SK-N-SH treated with all-trans-retinoic acid at 6 μM for 48 hours (cell line): ENCODE measurements at regions not wholly inside any gene's neighbourhood (a gene's known extent, or its start where the extent isn't known, plus 50 kb on each side); places are given as distances from the start of the nearest gene placed in this dataset.

Experiments used
- ATAC-seq: fragments of 200-7000 bp; cut with Tn5 transposase; 3 replicates; pipeline ENCODE4 v1.9.1; 2020; ENCODE audit warnings: mild to moderate bottlenecking, moderate library complexity
- ARNTL ChIP-seq: fragments of 450-650 bp; formaldehyde crosslinking; IDR thresholded peaks from 2 replicates; pipeline ENCODE4 v1.5.0; 2020; ENCODE audit warnings: low read depth, mild to moderate bottlenecking, moderate library complexity, borderline replicate concordance
- BACH2 ChIP-seq: fragments of 250-450 bp; sonication (Bioruptor Pico); IDR thresholded peaks from 2 replicates; pipeline ENCODE4 v1.9.0; 2021; ENCODE audit warnings: mild to moderate bottlenecking, borderline replicate concordance
- CSDC2 ChIP-seq: fragments of 250-450 bp; sonication (Bioruptor Pico); IDR thresholded peaks from 2 replicates; pipeline ENCODE4 v1.5.0; 2020; ENCODE audit warnings: mild to moderate bottlenecking, moderate library complexity
- ISL1 ChIP-seq: fragments of 250-450 bp; sonication (Bioruptor Pico); IDR thresholded peaks from 2 replicates; pipeline ENCODE4 v2.1.2; 2022; ENCODE audit warnings: mild to moderate bottlenecking, moderate library complexity
- PPARA ChIP-seq: fragments of 250-450 bp; sonication (Bioruptor Pico); IDR thresholded peaks from 2 replicates; pipeline ENCODE4 v1.5.0; 2020; ENCODE audit warnings: mild to moderate bottlenecking, borderline replicate concordance
- RARB ChIP-seq: fragments of 250-450 bp; sonication (Bioruptor Pico); IDR thresholded peaks from 2 replicates; pipeline ENCODE4 v1.8.0; 2021; ENCODE audit warnings: mild to moderate bottlenecking, moderate library complexity
- TOX ChIP-seq: fragments of 250-450 bp; sonication (Bioruptor Pico); IDR thresholded peaks from 2 replicates; pipeline ENCODE4 v1.8.0; 2021; ENCODE audit warnings: mild to moderate bottlenecking, moderate library complexity, borderline replicate concordance
- ZC3H10 ChIP-seq: fragments of 250-450 bp; sonication (Bioruptor Pico); IDR thresholded peaks from 2 replicates; pipeline ENCODE4 v1.5.1; 2021; ENCODE audit warnings: mild to moderate bottlenecking, moderate library complexity
- ZFP30 ChIP-seq: fragments of 450-650 bp; formaldehyde crosslinking; IDR thresholded peaks from 2 replicates; pipeline ENCODE4 v1.5.0; 2022; ENCODE audit warnings: mild to moderate bottlenecking, moderate library complexity
- ZNF565 ChIP-seq: fragments of 450-650 bp; formaldehyde crosslinking; conservative IDR thresholded peaks from 2 replicates; pipeline ENCODE4 v1.5.0; 2020; ENCODE audit warnings: low read depth, mild to moderate bottlenecking, moderate library complexity
- ZNF8 ChIP-seq: fragments of 450-650 bp; formaldehyde crosslinking; IDR thresholded peaks from 2 replicates; pipeline ENCODE4 v1.5.0; 2020; ENCODE audit warnings: mild to moderate bottlenecking, moderate library complexity
- TF ChIP-seq, protein P1 (sequence below): fragments of 250-450 bp; sonication (Bioruptor Pico); IDR thresholded peaks from 2 replicates; pipeline ENCODE4 v1.8.0; 2020; ENCODE audit warnings: mild to moderate bottlenecking, moderate library complexity, borderline replicate concordance
- TF ChIP-seq, protein P2 (sequence below): fragments of 250-450 bp; sonication (Bioruptor Pico); IDR thresholded peaks from 2 replicates; pipeline ENCODE4 v1.8.0; 2021; ENCODE audit warnings: low read depth, mild to moderate bottlenecking, moderate library complexity, borderline replicate concordance
- TF ChIP-seq, protein P3 (sequence below): fragments of 250-450 bp; sonication (Bioruptor Pico); IDR thresholded peaks from 2 replicates; pipeline ENCODE4 v1.5.1; 2021; ENCODE audit warnings: mild to moderate bottlenecking, moderate library complexity
- TF ChIP-seq, protein P4 (sequence below): fragments of 250-450 bp; sonication (Bioruptor Pico); IDR thresholded peaks from 2 replicates; pipeline ENCODE4 v1.5.0; 2020; ENCODE audit warnings: mild to moderate bottlenecking, moderate library complexity
- TF ChIP-seq, protein P5 (sequence below): fragments of 250-450 bp; sonication (Bioruptor Pico); IDR thresholded peaks from 2 replicates; pipeline ENCODE4 v1.5.1; 2020; ENCODE audit warnings: low read depth, mild to moderate bottlenecking, moderate library complexity

DNA sequence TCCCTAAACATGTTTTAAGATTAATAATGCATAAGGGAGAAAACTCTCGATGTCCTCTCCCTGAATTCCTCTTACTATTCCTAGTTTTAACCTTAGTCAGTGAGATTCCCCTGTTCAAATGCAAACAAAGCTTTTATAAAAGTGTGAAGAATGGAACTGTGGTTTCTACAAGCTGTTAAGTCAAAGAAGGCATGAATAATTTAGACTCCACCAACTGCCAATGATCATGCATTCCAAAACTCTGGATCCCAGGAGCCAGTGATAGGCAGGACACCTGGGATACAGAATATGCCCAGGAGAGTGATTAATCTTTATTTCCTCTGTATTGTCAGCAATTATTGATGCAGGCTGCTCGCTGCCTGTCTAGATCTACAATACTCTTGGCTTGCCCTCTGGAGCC, 190.3 kb upstream of the ATF7IP start:
- ATAC-seq = no peak
- TF ChIP-seq ZC3H10 (CRISPR knock-in tag) (no peak), RARB (CRISPR knock-in tag) (no peak), BACH2 (CRISPR knock-in tag) (no peak), ZNF8 (CRISPR knock-in tag) (no peak), TOX (CRISPR knock-in tag) (no peak), ZFP30 (CRISPR knock-in tag) (no peak), ARNTL (no peak), ZNF565 (CRISPR knock-in tag) (no peak), ISL1 (CRISPR knock-in tag) (no peak), CSDC2 (CRISPR knock-in tag) (no peak)
- TF ChIP-seq, protein P1, sequence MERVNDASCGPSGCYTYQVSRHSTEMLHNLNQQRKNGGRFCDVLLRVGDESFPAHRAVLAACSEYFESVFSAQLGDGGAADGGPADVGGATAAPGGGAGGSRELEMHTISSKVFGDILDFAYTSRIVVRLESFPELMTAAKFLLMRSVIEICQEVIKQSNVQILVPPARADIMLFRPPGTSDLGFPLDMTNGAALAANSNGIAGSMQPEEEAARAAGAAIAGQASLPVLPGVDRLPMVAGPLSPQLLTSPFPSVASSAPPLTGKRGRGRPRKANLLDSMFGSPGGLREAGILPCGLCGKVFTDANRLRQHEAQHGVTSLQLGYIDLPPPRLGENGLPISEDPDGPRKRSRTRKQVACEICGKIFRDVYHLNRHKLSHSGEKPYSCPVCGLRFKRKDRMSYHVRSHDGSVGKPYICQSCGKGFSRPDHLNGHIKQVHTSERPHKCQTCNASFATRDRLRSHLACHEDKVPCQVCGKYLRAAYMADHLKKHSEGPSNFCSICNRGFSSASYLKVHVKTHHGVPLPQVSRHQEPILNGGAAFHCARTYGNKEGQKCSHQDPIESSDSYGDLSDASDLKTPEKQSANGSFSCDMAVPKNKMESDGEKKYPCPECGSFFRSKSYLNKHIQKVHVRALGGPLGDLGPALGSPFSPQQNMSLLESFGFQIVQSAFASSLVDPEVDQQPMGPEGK (CRISPR knock-in tag) = no peak
- TF ChIP-seq, protein P2, sequence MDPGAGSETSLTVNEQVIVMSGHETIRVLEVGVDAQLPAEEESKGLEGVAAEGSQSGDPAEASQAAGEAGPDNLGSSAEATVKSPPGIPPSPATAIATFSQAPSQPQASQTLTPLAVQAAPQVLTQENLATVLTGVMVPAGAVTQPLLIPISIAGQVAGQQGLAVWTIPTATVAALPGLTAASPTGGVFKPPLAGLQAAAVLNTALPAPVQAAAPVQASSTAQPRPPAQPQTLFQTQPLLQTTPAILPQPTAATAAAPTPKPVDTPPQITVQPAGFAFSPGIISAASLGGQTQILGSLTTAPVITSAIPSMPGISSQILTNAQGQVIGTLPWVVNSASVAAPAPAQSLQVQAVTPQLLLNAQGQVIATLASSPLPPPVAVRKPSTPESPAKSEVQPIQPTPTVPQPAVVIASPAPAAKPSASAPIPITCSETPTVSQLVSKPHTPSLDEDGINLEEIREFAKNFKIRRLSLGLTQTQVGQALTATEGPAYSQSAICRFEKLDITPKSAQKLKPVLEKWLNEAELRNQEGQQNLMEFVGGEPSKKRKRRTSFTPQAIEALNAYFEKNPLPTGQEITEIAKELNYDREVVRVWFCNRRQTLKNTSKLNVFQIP (CRISPR knock-in tag) = no peak
- TF ChIP-seq, protein P3, sequence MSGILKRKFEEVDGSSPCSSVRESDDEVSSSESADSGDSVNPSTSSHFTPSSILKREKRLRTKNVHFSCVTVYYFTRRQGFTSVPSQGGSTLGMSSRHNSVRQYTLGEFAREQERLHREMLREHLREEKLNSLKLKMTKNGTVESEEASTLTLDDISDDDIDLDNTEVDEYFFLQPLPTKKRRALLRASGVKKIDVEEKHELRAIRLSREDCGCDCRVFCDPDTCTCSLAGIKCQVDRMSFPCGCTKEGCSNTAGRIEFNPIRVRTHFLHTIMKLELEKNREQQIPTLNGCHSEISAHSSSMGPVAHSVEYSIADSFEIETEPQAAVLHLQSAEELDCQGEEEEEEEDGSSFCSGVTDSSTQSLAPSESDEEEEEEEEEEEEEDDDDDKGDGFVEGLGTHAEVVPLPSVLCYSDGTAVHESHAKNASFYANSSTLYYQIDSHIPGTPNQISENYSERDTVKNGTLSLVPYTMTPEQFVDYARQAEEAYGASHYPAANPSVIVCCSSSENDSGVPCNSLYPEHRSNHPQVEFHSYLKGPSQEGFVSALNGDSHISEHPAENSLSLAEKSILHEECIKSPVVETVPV (CRISPR knock-in tag) = no peak
- TF ChIP-seq, protein P4, sequence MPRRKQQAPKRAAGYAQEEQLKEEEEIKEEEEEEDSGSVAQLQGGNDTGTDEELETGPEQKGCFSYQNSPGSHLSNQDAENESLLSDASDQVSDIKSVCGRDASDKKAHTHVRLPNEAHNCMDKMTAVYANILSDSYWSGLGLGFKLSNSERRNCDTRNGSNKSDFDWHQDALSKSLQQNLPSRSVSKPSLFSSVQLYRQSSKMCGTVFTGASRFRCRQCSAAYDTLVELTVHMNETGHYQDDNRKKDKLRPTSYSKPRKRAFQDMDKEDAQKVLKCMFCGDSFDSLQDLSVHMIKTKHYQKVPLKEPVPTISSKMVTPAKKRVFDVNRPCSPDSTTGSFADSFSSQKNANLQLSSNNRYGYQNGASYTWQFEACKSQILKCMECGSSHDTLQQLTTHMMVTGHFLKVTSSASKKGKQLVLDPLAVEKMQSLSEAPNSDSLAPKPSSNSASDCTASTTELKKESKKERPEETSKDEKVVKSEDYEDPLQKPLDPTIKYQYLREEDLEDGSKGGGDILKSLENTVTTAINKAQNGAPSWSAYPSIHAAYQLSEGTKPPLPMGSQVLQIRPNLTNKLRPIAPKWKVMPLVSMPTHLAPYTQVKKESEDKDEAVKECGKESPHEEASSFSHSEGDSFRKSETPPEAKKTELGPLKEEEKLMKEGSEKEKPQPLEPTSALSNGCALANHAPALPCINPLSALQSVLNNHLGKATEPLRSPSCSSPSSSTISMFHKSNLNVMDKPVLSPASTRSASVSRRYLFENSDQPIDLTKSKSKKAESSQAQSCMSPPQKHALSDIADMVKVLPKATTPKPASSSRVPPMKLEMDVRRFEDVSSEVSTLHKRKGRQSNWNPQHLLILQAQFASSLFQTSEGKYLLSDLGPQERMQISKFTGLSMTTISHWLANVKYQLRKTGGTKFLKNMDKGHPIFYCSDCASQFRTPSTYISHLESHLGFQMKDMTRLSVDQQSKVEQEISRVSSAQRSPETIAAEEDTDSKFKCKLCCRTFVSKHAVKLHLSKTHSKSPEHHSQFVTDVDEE (CRISPR knock-in tag) = no peak
- TF ChIP-seq, protein P5, sequence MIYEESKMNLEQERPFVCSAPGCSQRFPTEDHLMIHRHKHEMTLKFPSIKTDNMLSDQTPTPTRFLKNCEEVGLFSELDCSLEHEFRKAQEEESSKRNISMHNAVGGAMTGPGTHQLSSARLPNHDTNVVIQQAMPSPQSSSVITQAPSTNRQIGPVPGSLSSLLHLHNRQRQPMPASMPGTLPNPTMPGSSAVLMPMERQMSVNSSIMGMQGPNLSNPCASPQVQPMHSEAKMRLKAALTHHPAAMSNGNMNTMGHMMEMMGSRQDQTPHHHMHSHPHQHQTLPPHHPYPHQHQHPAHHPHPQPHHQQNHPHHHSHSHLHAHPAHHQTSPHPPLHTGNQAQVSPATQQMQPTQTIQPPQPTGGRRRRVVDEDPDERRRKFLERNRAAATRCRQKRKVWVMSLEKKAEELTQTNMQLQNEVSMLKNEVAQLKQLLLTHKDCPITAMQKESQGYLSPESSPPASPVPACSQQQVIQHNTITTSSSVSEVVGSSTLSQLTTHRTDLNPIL (CRISPR knock-in tag) = no peak

DNA sequence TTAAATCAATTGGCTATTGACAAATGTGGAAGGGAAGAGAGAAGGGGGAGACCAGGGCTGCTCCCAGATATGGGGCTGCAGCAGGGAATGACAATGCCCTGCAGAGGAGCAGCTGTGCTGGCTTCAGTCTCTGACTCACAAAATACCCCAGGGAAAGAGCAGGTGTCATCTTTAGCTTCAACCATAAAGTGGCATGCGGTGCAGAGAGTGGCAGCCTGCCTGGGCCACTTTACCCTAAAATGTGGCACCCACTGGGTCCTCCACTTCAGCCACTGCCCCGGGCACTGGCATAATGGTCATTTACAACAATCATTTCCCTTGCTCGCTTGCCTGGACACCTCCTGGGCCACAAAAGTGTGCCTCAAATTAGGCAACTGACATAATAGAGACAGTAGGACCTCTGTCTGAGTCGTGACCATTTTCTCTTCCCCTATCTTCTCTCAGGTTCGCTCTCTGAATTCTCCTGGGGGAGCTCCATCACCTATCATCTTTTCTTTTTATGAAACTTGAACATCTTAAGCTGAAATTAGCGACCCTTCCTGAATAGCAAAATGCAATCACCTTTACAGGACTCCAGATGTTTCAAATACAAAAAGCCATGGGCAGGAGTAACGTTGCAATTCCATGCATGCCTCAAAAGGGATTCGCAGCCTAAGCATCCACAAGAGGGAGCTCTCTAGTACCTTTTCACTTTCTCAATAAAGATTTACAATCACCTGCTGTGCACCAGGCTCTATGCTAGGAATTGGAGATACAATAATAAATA, 179.9 kb upstream of the ATF7IP start:
- peak; percentile 85 for ATAC-seq
- no peak for TF ChIP-seq PPARA (CRISPR knock-in tag)
- TF ChIP-seq, protein P3 (CRISPR knock-in tag) = no peak
- TF ChIP-seq, all 23 proteins: peak for 0

DNA sequence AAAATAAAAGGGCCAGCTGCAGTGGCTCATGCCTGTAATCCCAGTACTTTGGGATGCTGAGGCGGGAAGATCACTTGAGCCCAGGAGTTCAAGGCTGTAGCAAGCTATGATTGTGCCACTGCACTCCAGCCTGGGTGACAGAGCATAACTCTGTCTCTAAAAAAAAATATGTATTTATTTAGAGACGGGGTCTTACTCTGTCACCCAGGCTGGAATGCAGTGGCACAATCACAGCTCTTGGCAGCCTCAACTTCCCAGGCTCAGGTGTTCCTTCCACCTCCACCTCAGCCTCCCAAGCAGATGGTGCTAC, 179.3 kb upstream of the ATF7IP start:
- ATAC-seq = no peak; the same call in 1 of the 3 replicates
- no peak for TF ChIP-seq CSDC2 (CRISPR knock-in tag)
- TF ChIP-seq, protein P1 (CRISPR knock-in tag) = no peak
